ENCODE measurements at regions not wholly inside any gene's neighbourhood (a gene's known extent, or its start where the extent isn't known, plus 50 kb on each side); places are given as distances from the start of the nearest gene placed in this dataset.
"Not testable (repeated sequence)": the region's sequence is repeated elsewhere in the genome, so short reads cannot be mapped to it uniquely, and the experiment has no call there.

GRCh38 chr21:5230561-5230960 is 5290.8 kb upstream of the TPTE start:
- not testable (repeated sequence) for TF ChIP-seq CTCF (IDR thresholded peaks at IDR 0.05; ENCODE audit: low read depth, low read length, poor library complexity, severe bottlenecking); EZH2phosphoT487 (IDR thresholded peaks at IDR 0.05; ENCODE audit: borderline replicate concordance, low read length)
